Panc1 (cell line): ENCODE measurements at regions not wholly inside any gene's neighbourhood (a gene's known extent, or its start where the extent isn't known, plus 50 kb on each side); places are given as distances from the start of the nearest gene placed in this dataset.

Experiments used
- POLR2AphosphoS5 ChIP-seq: IDR thresholded peaks from 2 replicates; pipeline ENCODE4 v1.6.1; 2012; ENCODE audit warnings: mild to moderate bottlenecking, low read depth, low read length, moderate library complexity
- TF ChIP-seq, protein P1 (sequence below): fragments of 450-650 bp; IDR thresholded peaks from 2 replicates; pipeline ENCODE4 v1.5.1; 2017; ENCODE audit warnings: mild to moderate bottlenecking
- TF ChIP-seq, protein P2 (sequence below), 2 experiments: IDR thresholded peaks; 2 replicates each; pipeline ENCODE4 v1.6.1; 2011 to 2012; ENCODE audit warnings: low read depth in 2 of 2, control low read depth in 1 of 2, low read length in 1 of 2, mild to moderate bottlenecking in 1 of 2, moderate library complexity in 1 of 2; ENCODE audit not compliant: insufficient read depth in 1 of 2

DNA sequence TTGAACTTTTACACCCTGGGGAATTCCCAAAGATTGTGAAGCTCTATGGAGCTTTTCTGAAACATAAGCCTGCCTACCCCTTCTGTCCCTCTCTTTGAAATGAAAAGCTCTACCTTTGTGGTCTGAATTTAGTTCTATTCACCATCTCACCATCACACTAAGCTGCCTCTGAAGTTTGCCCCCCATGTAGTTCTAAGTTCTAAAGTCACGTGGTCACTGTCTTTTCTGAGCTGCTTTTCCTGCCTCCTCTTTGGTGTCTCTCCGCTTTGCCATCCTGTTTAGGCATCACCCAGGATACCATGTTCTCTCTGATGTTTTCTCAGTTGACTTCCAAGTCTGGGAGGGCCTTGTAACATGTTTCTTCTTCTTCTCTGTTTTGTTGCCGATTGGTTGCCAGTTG lies 2206.6 kb downstream of the MAT2B start:
- TF ChIP-seq, protein P1, sequence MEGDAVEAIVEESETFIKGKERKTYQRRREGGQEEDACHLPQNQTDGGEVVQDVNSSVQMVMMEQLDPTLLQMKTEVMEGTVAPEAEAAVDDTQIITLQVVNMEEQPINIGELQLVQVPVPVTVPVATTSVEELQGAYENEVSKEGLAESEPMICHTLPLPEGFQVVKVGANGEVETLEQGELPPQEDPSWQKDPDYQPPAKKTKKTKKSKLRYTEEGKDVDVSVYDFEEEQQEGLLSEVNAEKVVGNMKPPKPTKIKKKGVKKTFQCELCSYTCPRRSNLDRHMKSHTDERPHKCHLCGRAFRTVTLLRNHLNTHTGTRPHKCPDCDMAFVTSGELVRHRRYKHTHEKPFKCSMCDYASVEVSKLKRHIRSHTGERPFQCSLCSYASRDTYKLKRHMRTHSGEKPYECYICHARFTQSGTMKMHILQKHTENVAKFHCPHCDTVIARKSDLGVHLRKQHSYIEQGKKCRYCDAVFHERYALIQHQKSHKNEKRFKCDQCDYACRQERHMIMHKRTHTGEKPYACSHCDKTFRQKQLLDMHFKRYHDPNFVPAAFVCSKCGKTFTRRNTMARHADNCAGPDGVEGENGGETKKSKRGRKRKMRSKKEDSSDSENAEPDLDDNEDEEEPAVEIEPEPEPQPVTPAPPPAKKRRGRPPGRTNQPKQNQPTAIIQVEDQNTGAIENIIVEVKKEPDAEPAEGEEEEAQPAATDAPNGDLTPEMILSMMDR, result no peak
- no peak for TF ChIP-seq POLR2AphosphoS5
- TF ChIP-seq, protein P2, sequence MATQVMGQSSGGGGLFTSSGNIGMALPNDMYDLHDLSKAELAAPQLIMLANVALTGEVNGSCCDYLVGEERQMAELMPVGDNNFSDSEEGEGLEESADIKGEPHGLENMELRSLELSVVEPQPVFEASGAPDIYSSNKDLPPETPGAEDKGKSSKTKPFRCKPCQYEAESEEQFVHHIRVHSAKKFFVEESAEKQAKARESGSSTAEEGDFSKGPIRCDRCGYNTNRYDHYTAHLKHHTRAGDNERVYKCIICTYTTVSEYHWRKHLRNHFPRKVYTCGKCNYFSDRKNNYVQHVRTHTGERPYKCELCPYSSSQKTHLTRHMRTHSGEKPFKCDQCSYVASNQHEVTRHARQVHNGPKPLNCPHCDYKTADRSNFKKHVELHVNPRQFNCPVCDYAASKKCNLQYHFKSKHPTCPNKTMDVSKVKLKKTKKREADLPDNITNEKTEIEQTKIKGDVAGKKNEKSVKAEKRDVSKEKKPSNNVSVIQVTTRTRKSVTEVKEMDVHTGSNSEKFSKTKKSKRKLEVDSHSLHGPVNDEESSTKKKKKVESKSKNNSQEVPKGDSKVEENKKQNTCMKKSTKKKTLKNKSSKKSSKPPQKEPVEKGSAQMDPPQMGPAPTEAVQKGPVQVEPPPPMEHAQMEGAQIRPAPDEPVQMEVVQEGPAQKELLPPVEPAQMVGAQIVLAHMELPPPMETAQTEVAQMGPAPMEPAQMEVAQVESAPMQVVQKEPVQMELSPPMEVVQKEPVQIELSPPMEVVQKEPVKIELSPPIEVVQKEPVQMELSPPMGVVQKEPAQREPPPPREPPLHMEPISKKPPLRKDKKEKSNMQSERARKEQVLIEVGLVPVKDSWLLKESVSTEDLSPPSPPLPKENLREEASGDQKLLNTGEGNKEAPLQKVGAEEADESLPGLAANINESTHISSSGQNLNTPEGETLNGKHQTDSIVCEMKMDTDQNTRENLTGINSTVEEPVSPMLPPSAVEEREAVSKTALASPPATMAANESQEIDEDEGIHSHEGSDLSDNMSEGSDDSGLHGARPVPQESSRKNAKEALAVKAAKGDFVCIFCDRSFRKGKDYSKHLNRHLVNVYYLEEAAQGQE (IDR thresholded peaks at IDR 0.05; ENCODE audit: insufficient read depth in 1 of 2, low read depth in 2 of 2, low read length in 1 of 2), result no peak
